OCI-LY3 (cell line): ENCODE measurements at regions not wholly inside any gene's neighbourhood (a gene's known extent, or its start where the extent isn't known, plus 50 kb on each side); places are given as distances from the start of the nearest gene placed in this dataset.

Experiments used
- H2AFZ ChIP-seq: fragments of 200-600, 300-600 bp; shearing (Covaris generic); 2 replicates; pipeline ENCODE4 v1.6.0; 2014; ENCODE audit warnings: antibody characterized with exemption, low read depth, low read length
- H3K27ac ChIP-seq: fragments of 200-600, 300-600 bp; sonication (generic); 2 replicates; pipeline ENCODE4 v1.5.1; 2014; ENCODE audit warnings: mild to moderate bottlenecking, low read length, moderate library complexity, mixed read lengths
- H3K27me3 ChIP-seq: fragments of 200-600, 300-600 bp; sonication (generic); 2 replicates; pipeline ENCODE4 v1.6.1; 2014; ENCODE audit warnings: low read depth, low read length, mixed read lengths
- H3K36me3 ChIP-seq: fragments of 200-600, 300-600 bp; sonication (generic); replicated peaks from 2 replicates; pipeline ENCODE3; 2014; ENCODE audit warnings: low read depth, low read length, mixed read lengths
- H3K4me1 ChIP-seq: fragments of 300-600, 200-600 bp; sonication (generic); 2 replicates; pipeline ENCODE4 v1.6.1; 2014; ENCODE audit warnings: low read length, mixed read lengths
- H3K4me2 ChIP-seq: fragments of 200-600, 300-600 bp; sonication (generic); 2 replicates; pipeline ENCODE4 v1.6.1; 2014; ENCODE audit warnings: low read length, mixed read lengths
- H3K4me3 ChIP-seq: fragments of 300-600, 200-600 bp; sonication (generic); 2 replicates; pipeline ENCODE4 v1.5.1; 2014; ENCODE audit warnings: antibody characterized with exemption, mild to moderate bottlenecking, low read length, moderate library complexity
- H3K79me2 ChIP-seq: fragments of 300-600, 200-600 bp; shearing (Covaris generic); 2 replicates; pipeline ENCODE4 v1.6.1; 2014; ENCODE audit warnings: mild to moderate bottlenecking, low read length, mixed read lengths
- H3K9ac ChIP-seq: fragments of 300-600, 200-600 bp; shearing (Covaris generic); 2 replicates; pipeline ENCODE4 v1.6.0; 2014; ENCODE audit warnings: mild to moderate bottlenecking, low read length, moderate library complexity
- H3K9me3 ChIP-seq: fragments of 200-600, 300-600 bp; shearing (Covaris generic); 2 replicates; pipeline ENCODE4 v1.6.1; 2014; ENCODE audit warnings: low read length, mixed read lengths; ENCODE audit not compliant: insufficient read depth
- H4K20me1 ChIP-seq: fragments of 200-600, 300-600 bp; sonication (generic); 2 replicates; pipeline ENCODE4 v1.6.1; 2016; ENCODE audit warnings: low read length, mixed read lengths; ENCODE audit not compliant: insufficient read depth
- EZH2phosphoT487 ChIP-seq: fragments of 200-600 bp; shearing (Covaris generic); IDR thresholded peaks from 2 replicates; pipeline ENCODE4 v1.6.1; 2018; ENCODE audit warnings: antibody characterized with exemption, mixed run types, low read depth
- TF ChIP-seq, protein P1 (sequence below): fragments of 200-600, 300-600 bp; sonication (generic); IDR thresholded peaks from 2 replicates; pipeline ENCODE4 v1.5.1; 2014; ENCODE audit warnings: antibody characterized with exemption, low read length, low read depth

- Histone ChIP-seq H3K9ac (no peak overlapping the region), H3K36me3 (no peaks in the 10 kb centered on the region), H3K27me3 (no peaks in the 10 kb centered on the region), H2AFZ (0 out of 2 replicates have a peak overlapping the region, but pooled peaks have one; percentile 16), H3K9me3 (no peaks in the 10 kb centered on the region), H3K4me1 (no peaks in the 10 kb centered on the region), H3K4me3 (no peak overlapping the region), H3K4me2 (no peak overlapping the region), H4K20me1 (no peaks in the 10 kb centered on the region), H3K27ac (no peak overlapping the region), H3K79me2 (no peaks in the 10 kb centered on the region)
- TF ChIP-seq, protein P1, sequence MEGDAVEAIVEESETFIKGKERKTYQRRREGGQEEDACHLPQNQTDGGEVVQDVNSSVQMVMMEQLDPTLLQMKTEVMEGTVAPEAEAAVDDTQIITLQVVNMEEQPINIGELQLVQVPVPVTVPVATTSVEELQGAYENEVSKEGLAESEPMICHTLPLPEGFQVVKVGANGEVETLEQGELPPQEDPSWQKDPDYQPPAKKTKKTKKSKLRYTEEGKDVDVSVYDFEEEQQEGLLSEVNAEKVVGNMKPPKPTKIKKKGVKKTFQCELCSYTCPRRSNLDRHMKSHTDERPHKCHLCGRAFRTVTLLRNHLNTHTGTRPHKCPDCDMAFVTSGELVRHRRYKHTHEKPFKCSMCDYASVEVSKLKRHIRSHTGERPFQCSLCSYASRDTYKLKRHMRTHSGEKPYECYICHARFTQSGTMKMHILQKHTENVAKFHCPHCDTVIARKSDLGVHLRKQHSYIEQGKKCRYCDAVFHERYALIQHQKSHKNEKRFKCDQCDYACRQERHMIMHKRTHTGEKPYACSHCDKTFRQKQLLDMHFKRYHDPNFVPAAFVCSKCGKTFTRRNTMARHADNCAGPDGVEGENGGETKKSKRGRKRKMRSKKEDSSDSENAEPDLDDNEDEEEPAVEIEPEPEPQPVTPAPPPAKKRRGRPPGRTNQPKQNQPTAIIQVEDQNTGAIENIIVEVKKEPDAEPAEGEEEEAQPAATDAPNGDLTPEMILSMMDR: no peak
- TF ChIP-seq EZH2phosphoT487: no peak
Measured at GRCh38 chr11:81602508-81602907, 1131.2 kb downstream of the FAM181B start.

- H3K9ac ChIP-seq: no peak overlapping the region
- no peaks in the 10 kb centered on the region for H3K9me3 ChIP-seq
- TF ChIP-seq EZH2phosphoT487: no peak
- TF ChIP-seq, protein P1: no peak
- H3K4me1 ChIP-seq: no peaks in the 10 kb centered on the region
- no peaks in the 10 kb centered on the region for H3K79me2 ChIP-seq
- no peak overlapping the region for H3K4me2 ChIP-seq
- H2AFZ ChIP-seq: no peak overlapping the region
- no peaks in the 10 kb centered on the region for H3K36me3 ChIP-seq
- H3K4me3 ChIP-seq: no peak overlapping the region
- no peak overlapping the region for H3K27ac ChIP-seq
- no peaks in the 10 kb centered on the region for H4K20me1 ChIP-seq
- H3K27me3 ChIP-seq: no peaks in the 10 kb centered on the region
Measured at GRCh38 chr11:81596704-81597103, 1137.0 kb downstream of the FAM181B start.

DNA sequence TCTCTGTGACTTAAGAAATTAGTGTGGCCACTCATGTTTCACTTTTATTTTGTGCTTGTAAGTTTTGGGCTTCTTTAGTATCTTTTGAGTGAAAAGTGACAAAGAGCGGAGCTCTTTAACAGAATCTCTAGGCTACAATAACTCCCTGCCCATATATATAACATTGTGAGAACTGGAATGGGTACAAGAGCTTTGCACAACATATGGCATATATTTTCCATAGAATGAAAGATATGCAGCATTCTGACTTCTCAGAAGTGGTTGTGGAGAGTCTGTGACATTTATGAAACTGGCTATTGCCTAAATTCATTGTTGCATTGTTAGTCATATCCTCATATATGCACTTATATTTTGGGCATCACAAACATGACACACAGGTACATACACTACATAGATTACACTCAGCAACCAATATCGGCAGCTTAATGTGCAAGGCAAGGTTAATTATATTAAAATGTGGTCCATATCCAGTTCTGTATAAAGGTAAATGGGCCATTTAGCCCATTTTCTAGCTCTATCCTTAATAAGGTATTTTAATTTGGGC lies 1148.2 kb downstream of the FAM181B start:
- H3K27ac ChIP-seq: no peak overlapping the region
- H3K4me2 ChIP-seq: no peak overlapping the region
- no peak for TF ChIP-seq EZH2phosphoT487
- TF ChIP-seq, protein P1: no peak
- H3K9ac ChIP-seq: no peak overlapping the region
- H2AFZ ChIP-seq: no peak overlapping the region
- no peaks in the 10 kb centered on the region for H3K79me2 ChIP-seq
- H3K4me3 ChIP-seq: no peak overlapping the region
- no peaks in the 10 kb centered on the region for H3K27me3 ChIP-seq
- no peaks in the 10 kb centered on the region for H4K20me1 ChIP-seq
- no peaks in the 10 kb centered on the region for H3K36me3 ChIP-seq
- no peaks in the 10 kb centered on the region for H3K9me3 ChIP-seq
- peaks cover 3% of the 10 kb centered on the region; the same call in 1 of the 2 replicates for H3K4me1 ChIP-seq

DNA sequence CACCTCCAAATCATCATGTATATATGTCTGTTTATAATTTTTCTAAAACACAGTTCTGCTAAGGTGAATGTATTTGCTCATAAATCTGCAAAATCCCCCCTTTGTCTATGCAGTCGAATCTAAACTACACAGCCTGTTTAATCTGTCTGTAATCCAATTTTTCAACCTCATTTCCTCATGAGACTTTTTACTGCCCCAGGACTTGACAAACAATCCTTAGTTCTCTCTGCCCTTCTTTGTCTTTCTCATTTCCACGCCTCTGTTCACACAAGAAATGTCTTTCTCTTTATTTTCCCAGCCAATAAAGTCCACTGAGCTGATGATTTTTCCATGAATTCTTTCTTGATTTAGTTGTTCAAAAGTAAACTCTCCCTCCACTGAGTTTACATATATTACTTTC lies 1154.3 kb downstream of the FAM181B start:
- TF ChIP-seq, protein P1: no peak
- no peak for TF ChIP-seq EZH2phosphoT487
- Histone ChIP-seq H3K27me3 (no peaks in the 10 kb centered on the region), H3K79me2 (no peaks in the 10 kb centered on the region), H4K20me1 (no peaks in the 10 kb centered on the region), H2AFZ (no peak overlapping the region), H3K27ac (no peak overlapping the region), H3K36me3 (no peaks in the 10 kb centered on the region), H3K4me2 (no peak overlapping the region), H3K4me3 (no peak overlapping the region), H3K9ac (no peak overlapping the region), H3K9me3 (no peaks in the 10 kb centered on the region), H3K4me1 (no peaks in the 10 kb centered on the region)
